AG20443 (cell line): ENCODE measurements at regions not wholly inside any gene's neighbourhood (a gene's known extent, or its start where the extent isn't known, plus 50 kb on each side); places are given as distances from the start of the nearest gene placed in this dataset.
"Not testable (repeated sequence)": the region's sequence is repeated elsewhere in the genome, so short reads cannot be mapped to it uniquely, and the experiment has no call there.

Source experiments
- DNase-seq: peaks from one replicate; pipeline ENCODE4 v3.0.0; 2012; ENCODE audit warnings: low spot score, mixed read lengths

DNA sequence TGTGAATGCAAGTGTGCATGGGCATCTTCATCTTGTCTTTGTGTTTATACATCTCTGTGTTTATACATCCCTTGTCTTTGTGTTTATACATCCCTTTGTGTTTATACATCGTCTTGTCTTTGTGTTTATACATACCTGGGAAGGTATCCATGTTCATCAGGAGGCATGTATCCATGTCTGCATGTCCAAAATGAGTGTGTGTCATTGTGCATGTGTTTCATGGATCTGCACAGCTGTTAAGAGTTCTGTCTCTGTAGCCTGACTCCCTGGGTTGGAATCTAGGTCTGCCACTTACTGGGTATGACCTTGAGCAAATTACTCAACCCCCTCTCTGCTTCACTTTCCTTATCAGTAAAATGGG is 50.1 kb upstream of the SIRPA start:
- DNase-seq, result no peak

DNA sequence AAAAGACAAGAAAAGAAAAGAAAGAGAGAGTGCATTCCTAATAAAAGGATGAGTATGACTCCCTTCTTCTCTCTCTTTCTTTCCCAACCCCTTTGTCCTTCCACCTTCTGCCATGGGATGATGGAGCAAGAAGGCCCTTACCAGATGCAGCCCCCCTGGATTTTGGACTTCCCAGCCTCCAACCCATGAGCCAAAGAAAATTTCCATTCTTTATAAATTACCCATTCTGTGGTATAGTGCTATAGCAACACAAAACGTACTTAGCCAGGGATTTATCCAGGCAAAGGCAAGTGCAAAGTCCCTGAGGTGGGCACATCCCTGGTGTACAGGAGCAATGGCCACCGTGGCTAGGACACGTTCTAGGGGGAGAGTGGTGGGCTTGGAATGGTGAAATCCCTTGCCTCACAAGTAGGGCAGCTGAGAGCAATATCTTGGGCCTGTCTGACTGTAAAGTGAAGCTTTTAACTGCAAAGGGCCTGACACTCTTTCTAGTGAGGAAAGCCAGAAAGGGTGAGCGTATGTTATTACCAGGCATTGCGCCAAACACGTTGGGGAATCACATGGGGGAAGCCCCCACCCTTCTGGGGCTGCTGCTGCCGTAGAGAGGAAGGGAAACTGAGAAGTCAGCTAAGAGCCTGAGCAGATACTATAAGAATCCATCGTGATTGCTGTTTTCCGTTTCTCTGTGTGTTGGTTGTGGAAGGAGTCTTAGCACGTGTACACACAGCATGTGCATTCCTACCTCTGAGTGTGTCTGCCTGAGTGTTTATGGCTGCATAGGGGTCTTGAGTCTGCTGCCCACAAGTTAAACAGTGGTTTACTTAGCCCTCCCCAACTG is 50.7 kb upstream of the SIRPA start:
- DNase-seq, result no peak

GRCh38 chr20:1842281-1842680 is 52.9 kb upstream of the SIRPA start:
- no peak for DNase-seq

- peak; percentile 48 for DNase-seq
Measured at GRCh38 chr20:1841554-1842140, 53.6 kb upstream of the SIRPA start.

- DNase-seq, result no peak
Measured at GRCh38 chr20:1840817-1841553, 54.2 kb upstream of the SIRPA start.

DNA sequence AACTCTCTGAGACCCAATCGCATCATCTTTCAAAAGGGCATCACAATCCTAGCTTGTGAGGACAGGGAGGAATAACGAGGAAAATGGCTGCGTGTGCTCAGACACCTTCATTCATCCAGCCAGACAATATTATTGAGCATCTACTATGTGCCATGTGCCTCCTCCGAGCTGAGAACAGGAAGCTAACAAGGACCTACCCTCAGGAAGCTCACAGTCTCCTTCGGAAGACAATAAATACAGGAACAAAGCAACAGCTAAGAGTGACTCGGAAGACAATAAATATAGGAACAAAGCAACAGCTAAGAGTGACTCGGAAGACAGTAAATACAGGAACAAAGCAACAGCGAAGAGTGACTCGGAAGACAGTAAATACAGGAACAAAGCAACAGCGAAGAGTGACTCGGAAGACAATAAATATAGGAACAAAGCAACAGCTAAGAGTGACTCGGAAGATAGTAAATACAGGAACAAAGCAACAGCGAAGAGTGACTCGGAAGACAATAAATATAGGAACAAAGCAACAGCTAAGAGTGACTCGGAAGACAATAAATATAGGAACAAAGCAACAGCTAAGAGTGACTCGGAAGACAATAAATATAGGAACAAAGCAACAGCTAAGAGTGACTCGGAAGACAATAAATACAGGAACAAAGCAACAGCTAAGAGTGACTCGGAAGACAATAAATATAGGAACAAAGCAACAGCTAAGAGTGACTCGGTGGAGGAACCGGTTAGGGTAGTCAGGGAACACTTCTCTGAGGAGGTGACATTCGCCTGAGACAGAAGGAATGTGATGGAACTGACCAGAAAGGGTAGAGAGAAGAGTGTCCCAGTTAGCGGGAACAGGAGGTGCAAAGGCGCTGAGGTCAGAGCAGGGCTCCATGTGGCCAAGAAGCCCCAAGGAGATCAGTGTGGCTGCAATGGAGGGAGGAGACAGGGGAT is 55.6 kb upstream of the SIRPA start:
- DNase-seq, result not testable (repeated sequence)

- DNase-seq, result no peak
Measured at GRCh38 chr20:1838556-1839279, 56.5 kb upstream of the SIRPA start.

DNA sequence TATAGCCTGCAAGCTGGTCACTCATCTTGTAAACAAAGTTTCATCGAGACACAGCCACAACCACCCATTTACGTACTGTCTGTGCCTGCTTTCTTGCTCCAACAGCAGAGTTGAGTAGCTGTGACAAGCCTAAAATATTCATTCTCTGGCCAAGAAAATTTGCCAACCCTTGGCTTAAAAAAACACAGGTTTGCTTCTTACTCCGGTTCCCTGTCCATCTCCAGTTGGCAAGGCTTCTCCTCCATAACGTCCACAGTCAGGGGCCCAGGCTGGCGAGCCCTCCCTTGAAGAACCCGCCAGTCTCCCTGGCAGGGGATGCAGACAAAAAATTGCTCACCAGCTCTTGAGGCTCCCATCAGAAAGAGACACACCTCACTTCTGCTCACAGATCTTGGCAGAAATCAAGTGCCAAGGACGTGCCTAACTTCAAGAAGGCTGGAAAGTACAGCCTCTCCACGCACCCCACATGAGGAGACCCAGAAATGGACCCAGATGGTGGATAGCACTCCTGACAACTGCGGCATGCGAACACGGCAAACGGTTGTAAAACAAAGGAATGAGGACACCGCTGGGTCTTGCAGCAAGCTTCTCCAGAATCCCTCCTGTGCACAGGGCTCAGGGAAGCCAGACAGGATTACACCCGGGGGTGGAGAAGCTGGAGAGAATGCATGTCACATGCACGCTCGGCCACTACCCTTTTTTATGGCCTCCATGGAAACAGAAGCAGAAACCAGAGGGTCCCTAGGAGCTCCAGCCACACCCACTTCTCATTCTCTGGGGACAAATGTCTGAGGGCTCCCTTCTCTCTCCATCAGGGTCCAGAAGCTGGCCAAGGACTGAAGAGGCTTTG is 59.8 kb upstream of the SIRPA start:
- DNase-seq, result no peak

DNA sequence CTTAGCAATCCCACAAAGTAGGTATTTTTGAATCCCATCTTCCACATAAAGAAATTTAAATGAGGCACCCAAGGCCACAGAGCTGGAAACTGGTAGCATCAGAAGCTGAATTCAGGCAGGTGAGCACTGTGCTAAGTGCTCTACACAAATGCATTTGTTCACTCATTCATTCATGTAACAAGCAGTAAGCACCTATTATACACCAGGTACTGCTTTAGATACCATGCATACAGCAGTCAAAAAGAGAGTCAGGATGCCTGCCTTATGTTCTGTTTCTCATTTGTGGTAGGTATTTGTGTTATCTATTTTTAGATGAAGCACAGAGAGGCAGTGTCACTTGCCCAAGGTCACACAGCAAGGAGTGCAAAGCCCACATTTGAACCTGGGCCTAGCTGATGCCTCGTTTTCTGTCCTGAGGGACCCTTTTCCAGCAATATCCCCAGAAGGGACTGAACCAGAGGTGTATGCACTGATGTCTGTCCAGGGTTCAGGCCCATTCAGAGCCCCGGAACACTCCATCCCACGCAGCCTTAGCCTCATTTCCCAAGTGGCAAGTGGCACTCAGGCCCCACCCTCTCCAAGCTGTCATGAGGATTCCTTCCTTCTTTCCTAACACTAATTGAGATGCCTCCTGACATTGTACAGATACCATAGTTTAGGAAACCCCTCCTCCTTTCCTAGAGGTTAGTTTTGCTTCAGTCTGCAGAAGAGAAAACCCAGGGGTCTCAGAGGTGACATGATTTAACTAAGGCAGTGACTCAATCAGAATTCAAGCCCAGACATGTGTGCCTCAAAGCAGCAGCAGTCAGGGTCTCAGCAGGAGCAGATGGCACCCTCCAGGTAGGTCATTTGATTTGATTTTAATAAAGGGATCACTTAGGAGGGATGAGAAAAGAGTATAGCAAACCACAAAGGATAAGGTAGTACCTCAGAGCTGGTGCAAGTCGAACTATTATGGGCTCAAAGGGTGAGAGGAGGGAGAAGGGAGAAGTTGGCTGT is 61.2 kb upstream of the SIRPA start:
- no peak for DNase-seq

DNA sequence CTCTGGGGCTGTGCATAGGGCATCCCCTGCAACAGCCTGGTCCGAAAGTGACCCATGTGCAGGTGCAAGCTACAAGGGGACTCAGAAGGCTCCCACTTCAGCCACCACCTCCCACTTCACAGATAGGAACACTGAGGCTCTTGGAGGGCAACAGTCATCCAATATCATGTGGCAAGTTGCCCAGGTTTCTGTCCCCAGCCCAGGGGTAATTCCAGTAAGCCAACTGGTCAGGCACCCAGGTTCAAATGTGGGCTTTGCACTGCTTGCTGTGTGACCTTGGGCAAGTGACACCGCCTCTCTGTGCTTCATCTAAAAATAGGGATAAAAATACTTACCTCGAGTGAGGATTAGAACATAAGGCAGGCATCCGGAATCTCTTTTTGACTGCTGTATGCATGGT is 62.0 kb upstream of the SIRPA start:
- DNase-seq, result no peak

DNA sequence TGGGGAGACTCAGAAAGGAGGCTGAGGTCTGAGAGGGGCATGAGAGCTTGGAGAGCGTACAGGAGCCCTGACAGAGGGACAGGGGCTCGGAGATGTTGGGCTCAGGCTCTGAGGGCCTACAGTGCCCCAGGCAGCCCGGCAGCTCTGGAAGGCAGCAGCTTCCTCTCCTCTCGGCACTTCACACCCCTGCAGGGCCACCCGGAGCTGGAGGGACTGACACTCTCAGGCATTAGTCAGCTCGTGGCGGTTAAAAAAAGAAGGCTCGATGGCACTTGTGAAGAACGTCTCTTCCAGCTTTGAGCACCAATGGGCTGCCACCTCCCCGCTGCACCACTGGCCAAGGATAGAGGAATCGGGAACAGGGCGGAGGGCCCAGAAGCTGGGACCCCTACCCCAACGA is 62.6 kb upstream of the SIRPA start:
- no peak for DNase-seq

DNA sequence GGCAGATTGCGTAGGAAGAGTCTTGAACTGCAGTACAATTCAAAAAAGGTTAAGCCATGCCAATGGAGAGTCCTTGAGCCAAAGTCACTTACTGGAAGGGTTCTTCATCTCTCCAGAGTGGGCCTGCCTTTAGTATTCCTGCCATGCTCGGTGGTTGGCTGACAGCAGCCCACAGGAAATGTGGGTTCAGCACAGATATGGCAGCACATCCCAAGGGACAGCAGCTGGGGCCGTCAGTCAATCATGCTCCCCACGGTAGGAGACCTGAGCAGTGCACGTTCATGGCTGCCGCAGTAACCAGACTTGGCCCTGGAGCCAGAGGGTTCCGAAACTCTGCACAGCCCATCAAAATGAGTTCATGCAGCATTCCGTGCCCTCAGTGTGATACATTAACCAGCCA is 63.6 kb upstream of the SIRPA start:
- DNase-seq, result no peak

DNA sequence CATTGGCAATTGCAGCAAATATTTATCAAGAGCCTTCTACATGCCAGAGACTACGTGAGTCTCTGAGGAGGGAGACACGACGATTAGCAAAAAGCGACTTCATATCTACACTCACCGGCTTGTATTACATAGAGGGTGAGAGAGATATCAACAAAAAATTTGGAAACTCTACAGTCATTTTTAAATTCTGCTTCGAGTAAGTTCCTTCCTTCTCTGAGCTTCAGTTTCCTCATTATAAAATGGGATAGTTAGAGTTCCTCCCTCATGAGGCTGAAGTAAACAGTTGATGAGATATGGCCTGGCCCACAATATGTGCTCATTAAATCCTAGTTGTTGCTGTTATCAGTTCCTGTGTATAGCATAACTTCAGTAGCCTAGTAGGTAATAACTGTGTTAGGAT is 64.1 kb upstream of the SIRPA start:
- DNase-seq, result no peak

- peak; percentile 97 for DNase-seq
Measured at GRCh38 chr20:1830240-1830639, 65.0 kb upstream of the SIRPA start.

- DNase-seq, result no peak
Measured at GRCh38 chr20:1829531-1829930, 65.7 kb upstream of the SIRPA start.

DNA sequence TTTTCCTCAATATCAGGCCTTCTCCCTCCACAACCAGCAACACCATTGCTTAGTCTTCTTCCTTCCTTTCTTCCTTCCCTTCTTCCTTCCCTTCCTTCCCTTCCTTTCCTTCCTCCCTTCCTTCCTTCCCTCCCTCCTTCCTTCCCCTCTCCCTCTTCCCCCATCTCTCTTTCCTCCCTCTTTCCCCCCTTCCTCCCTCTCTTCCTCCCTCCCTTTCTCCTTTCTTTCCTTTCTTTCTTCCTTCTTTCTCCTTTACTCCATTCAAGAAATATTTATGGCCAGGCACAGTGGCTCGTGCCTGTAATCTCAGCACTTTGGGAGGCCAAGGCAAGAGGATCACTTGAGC is 66.4 kb upstream of the SIRPA start:
- no peak for DNase-seq

GRCh38 chr20:1827974-1828785 is 67.0 kb upstream of the SIRPA start:
- peak; percentile 73 for DNase-seq

DNA sequence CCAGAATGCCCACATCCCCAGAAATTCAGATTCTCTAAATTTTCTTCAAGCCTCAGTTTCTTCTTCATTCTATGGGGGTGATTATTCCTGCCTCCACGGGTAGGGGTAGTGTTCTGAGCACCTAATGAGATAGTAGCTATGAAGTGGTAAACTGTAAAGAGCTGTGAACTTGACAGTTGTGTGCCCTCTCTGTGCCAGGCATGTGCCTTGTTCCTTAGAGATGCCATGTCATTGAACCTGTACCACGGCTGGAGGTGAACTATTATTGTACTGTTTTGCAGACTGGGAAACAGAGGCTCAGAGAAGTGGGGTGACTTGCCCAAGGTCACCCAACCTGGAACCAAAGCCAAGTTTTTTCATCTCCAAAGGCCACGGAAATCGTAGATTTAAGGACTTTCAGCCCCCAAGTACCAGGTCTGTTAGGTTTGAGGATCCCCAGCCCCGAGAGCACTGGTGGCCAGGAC is 67.7 kb upstream of the SIRPA start:
- DNase-seq, result no peak
